WTC11 (cell line): ENCODE measurements at regions not wholly inside any gene's neighbourhood (a gene's known extent, or its start where the extent isn't known, plus 50 kb on each side); places are given as distances from the start of the nearest gene placed in this dataset.

Experiments
- ATAC-seq: fragments of 200-7000 bp; cut with Tn5 transposase; 2 replicates; pipeline ENCODE4 v1.10.0; 2021; ENCODE audit warnings: mild to moderate bottlenecking, moderate library complexity
- CTCF ChIA-PET: fragments of 300-600 bp; sonication (Branson Sonifier 250); formaldehyde crosslinking; loops from one replicate; lab custom pipeline; 2021; ENCODE audit warnings: antibody characterized with exemption; lab: Charles Lee
- POLR2A ChIA-PET: fragments of 350-600 bp; sonication (Branson Sonifier 250); formaldehyde crosslinking; loops from one replicate; lab custom pipeline; 2021; ENCODE audit warnings: antibody characterized with exemption; lab: Charles Lee
- DNase-seq: peaks from one replicate; pipeline ENCODE4 v3.0.0; 2021; ENCODE audit warnings: low spot score
- H3K27ac Mint-ChIP-seq: 2 replicates; pipeline ENCODE4 v1.8.0; 2021; ENCODE audit warnings: mixed read lengths
- H3K27me3 Mint-ChIP-seq: 2 replicates; pipeline ENCODE4 v1.8.0; 2021; ENCODE audit warnings: low read depth, mild to moderate bottlenecking, moderate library complexity, mixed read lengths
- H3K36me3 Mint-ChIP-seq: 2 replicates; pipeline ENCODE4 v1.8.0; 2021; ENCODE audit warnings: mixed read lengths
- H3K4me1 Mint-ChIP-seq: 2 replicates; pipeline ENCODE4 v1.8.0; 2022; ENCODE audit warnings: mixed read lengths
- H3K4me3 Mint-ChIP-seq: 2 replicates; pipeline ENCODE4 v1.8.0; 2021; ENCODE audit warnings: mild to moderate bottlenecking, moderate library complexity, mixed read lengths
- H3K9me3 Mint-ChIP-seq: 2 replicates; pipeline ENCODE4 v1.8.0; 2021; ENCODE audit warnings: mixed read lengths
- ELF4 ChIP-seq: sonication (generic); formaldehyde crosslinking; IDR thresholded peaks from 2 replicates; pipeline ENCODE4 v1.8.1; 2022; ENCODE audit warnings: low read depth, mild to moderate bottlenecking, moderate library complexity, missing genetic modification reagents
- FOXK1 ChIP-seq: sonication (generic); formaldehyde crosslinking; IDR thresholded peaks from 2 replicates; pipeline ENCODE4 v1.8.0; 2022; ENCODE audit warnings: mild to moderate bottlenecking, moderate library complexity, missing genetic modification reagents
- HMGA2 ChIP-seq: fragments of 250-450 bp; sonication (Bioruptor Pico); IDR thresholded peaks from 2 replicates; pipeline ENCODE4 v1.4.0; 2021; ENCODE audit warnings: mild to moderate bottlenecking, moderate library complexity
- MXD4 ChIP-seq: fragments of 250-450 bp; sonication (Bioruptor Pico); IDR thresholded peaks from 2 replicates; pipeline ENCODE4 v1.8.0; 2021; ENCODE audit warnings: mild to moderate bottlenecking, moderate library complexity, borderline replicate concordance
- TP53 ChIP-seq: sonication (generic); formaldehyde crosslinking; IDR thresholded peaks from 2 replicates; pipeline ENCODE4 v1.8.1; 2023; ENCODE audit warnings: mild to moderate bottlenecking, missing genetic modification reagents
- ZNF317 ChIP-seq: sonication (generic); formaldehyde crosslinking; IDR thresholded peaks from 2 replicates; pipeline ENCODE4 v1.8.1; 2023; ENCODE audit warnings: low read depth, mild to moderate bottlenecking, moderate library complexity, missing genetic modification reagents, borderline replicate concordance
- ZNF416 ChIP-seq: fragments of 250-450 bp; sonication (Bioruptor Pico); IDR thresholded peaks from 2 replicates; pipeline ENCODE4 v1.9.0; 2021; ENCODE audit warnings: mild to moderate bottlenecking, inconsistent platforms
- TF ChIP-seq, protein P1 (sequence below): fragments of 250-450 bp; sonication (Bioruptor Pico); conservative IDR thresholded peaks from 2 replicates; pipeline ENCODE4 v1.9.0; 2021; ENCODE audit warnings: mild to moderate bottlenecking
- TF ChIP-seq, protein P2 (sequence below): sonication (generic); formaldehyde crosslinking; IDR thresholded peaks from 2 replicates; pipeline ENCODE4 v1.8.1; 2023; ENCODE audit warnings: mild to moderate bottlenecking, missing genetic modification reagents, moderate library complexity
- TF ChIP-seq, protein P3 (sequence below): sonication (generic); formaldehyde crosslinking; IDR thresholded peaks from 2 replicates; pipeline ENCODE4 v1.8.0; 2023; ENCODE audit warnings: mild to moderate bottlenecking, missing genetic modification reagents
- TF ChIP-seq, protein P4 (sequence below): sonication (generic); formaldehyde crosslinking; IDR thresholded peaks from 2 replicates; pipeline ENCODE4 v1.8.1; 2022; ENCODE audit warnings: low read depth, missing genetic modification reagents, borderline replicate concordance
- TF ChIP-seq, protein P5 (sequence below): sonication (generic); formaldehyde crosslinking; IDR thresholded peaks from 2 replicates; pipeline ENCODE4 v1.8.1; 2023; ENCODE audit warnings: mild to moderate bottlenecking, moderate library complexity, missing genetic modification reagents
- TF ChIP-seq, protein P6 (sequence below): sonication (generic); formaldehyde crosslinking; IDR thresholded peaks from 2 replicates; pipeline ENCODE4 v1.8.1; 2023; ENCODE audit warnings: mild to moderate bottlenecking, missing genetic modification reagents
- TF ChIP-seq, protein P7 (sequence below): sonication (generic); formaldehyde crosslinking; IDR thresholded peaks from 2 replicates; pipeline ENCODE4 v1.8.0; 2022; ENCODE audit warnings: mild to moderate bottlenecking, missing genetic modification reagents

DNA sequence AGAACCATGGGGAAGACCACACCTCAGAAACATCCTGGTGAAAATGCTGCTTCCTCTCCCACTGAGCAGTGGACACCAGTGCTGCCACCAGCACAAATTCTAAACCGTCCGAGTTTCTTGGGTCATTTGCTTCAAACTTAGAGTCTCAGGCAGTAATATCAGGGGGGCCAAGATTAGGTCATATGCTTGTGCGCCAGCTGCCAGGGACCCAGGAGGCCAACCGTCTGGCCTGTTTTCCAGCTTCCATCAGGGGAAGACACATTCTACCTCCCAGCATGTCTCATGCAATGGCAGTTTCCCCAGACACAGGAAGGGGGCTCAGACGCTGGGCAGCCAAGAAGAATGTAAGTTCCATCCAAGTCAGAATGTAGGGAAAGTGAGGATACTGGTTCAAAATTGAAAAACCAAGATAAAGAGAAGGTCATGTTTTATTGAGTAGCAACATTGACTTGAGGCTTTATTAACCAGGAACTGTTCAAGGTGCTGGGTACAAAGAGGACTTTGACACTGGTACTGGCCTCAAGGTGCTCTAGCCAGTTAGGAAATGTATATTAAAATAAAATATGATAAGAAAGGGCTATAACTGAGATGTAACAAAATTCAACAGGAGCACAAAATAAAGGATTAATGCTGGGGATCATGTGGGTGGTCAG, 59.7 kb upstream of the EED start (continued):
- TF ChIP-seq, protein P1, sequence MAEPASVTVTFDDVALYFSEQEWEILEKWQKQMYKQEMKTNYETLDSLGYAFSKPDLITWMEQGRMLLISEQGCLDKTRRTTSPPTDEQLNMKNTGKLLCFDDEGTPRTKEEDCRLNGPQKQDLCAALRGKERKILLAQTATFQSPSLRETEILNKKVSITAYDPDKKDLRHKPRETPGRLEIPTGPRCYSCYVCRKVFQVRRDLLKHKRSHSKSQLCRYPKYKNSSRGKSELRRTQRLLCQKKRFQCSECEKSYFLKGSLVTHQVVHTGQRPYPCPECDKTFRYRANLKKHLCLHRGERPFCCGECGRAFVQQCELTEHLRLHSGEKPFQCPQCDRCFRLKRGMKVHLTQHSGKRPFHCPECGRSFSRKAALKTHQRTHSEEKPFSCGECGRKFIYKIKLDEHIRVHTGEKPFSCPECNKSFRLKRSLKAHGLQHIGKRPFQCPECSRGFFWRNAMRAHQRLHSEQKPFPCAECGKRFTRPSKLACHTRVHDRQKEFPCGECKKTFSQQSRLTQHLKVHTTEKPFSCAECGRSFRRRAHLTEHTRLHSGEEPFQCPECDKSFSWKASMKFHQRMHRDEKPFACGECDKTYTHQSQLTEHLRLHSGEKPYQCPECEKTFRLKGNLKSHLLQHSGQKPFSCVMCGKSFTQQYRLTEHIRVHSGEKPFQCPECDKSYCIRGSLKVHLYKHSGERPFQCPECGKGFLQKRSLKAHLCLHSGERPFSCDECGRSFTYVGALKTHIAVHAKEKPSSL (CRISPR knock-in tag): no peak
- TF ChIP-seq, protein P2, sequence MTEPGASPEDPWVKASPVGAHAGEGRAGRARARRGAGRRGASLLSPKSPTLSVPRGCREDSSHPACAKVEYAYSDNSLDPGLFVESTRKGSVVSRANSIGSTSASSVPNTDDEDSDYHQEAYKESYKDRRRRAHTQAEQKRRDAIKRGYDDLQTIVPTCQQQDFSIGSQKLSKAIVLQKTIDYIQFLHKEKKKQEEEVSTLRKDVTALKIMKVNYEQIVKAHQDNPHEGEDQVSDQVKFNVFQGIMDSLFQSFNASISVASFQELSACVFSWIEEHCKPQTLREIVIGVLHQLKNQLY (CRISPR knock-in tag): no peak
- TF ChIP-seq, protein P3, sequence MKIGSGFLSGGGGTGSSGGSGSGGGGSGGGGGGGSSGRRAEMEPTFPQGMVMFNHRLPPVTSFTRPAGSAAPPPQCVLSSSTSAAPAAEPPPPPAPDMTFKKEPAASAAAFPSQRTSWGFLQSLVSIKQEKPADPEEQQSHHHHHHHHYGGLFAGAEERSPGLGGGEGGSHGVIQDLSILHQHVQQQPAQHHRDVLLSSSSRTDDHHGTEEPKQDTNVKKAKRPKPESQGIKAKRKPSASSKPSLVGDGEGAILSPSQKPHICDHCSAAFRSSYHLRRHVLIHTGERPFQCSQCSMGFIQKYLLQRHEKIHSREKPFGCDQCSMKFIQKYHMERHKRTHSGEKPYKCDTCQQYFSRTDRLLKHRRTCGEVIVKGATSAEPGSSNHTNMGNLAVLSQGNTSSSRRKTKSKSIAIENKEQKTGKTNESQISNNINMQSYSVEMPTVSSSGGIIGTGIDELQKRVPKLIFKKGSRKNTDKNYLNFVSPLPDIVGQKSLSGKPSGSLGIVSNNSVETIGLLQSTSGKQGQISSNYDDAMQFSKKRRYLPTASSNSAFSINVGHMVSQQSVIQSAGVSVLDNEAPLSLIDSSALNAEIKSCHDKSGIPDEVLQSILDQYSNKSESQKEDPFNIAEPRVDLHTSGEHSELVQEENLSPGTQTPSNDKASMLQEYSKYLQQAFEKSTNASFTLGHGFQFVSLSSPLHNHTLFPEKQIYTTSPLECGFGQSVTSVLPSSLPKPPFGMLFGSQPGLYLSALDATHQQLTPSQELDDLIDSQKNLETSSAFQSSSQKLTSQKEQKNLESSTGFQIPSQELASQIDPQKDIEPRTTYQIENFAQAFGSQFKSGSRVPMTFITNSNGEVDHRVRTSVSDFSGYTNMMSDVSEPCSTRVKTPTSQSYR (CRISPR knock-in tag): no peak
- no peak for TF ChIP-seq HMGA2 (CRISPR knock-in tag)

DNA sequence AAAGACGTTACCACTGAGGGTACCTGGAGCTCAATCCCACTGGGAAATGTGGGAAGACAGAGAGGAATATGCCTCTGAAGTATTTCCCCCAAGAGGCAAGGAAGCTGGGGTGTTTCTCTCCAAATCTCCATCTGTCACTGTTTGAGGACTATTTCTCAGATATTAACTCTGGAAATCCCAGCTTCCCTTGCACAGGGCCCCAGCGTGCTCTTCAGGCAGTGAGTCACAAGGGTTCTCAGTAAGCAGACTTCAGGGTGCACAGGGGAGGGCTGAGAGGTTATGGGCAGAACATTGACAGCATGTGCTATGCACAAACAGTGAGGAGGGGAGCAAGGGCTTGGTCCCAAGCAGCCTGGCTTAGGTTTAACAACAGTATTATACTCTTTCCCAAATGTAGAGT, 60.9 kb upstream of the EED start:
- H3K9me3 Mint-ChIP-seq: no peaks in the 10 kb centered on the region
- POLR2A ChIA-PET: no interaction called here
- TF ChIP-seq MXD4: no peak
- TF ChIP-seq, protein P4, sequence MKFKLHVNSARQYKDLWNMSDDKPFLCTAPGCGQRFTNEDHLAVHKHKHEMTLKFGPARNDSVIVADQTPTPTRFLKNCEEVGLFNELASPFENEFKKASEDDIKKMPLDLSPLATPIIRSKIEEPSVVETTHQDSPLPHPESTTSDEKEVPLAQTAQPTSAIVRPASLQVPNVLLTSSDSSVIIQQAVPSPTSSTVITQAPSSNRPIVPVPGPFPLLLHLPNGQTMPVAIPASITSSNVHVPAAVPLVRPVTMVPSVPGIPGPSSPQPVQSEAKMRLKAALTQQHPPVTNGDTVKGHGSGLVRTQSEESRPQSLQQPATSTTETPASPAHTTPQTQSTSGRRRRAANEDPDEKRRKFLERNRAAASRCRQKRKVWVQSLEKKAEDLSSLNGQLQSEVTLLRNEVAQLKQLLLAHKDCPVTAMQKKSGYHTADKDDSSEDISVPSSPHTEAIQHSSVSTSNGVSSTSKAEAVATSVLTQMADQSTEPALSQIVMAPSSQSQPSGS (CRISPR knock-in tag): no peak
- TF ChIP-seq, protein P5, sequence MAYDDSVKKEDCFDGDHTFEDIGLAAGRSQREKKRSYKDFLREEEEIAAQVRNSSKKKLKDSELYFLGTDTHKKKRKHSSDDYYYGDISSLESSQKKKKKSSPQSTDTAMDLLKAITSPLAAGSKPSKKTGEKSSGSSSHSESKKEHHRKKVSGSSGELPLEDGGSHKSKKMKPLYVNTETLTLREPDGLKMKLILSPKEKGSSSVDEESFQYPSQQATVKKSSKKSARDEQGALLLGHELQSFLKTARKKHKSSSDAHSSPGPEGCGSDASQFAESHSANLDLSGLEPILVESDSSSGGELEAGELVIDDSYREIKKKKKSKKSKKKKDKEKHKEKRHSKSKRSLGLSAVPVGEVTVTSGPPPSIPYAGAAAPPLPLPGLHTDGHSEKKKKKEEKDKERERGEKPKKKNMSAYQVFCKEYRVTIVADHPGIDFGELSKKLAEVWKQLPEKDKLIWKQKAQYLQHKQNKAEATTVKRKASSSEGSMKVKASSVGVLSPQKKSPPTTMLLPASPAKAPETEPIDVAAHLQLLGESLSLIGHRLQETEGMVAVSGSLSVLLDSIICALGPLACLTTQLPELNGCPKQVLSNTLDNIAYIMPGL (CRISPR knock-in tag): no peak
- TF ChIP-seq ZNF317 (CRISPR knock-in tag): no peak
- TF ChIP-seq, protein P6, sequence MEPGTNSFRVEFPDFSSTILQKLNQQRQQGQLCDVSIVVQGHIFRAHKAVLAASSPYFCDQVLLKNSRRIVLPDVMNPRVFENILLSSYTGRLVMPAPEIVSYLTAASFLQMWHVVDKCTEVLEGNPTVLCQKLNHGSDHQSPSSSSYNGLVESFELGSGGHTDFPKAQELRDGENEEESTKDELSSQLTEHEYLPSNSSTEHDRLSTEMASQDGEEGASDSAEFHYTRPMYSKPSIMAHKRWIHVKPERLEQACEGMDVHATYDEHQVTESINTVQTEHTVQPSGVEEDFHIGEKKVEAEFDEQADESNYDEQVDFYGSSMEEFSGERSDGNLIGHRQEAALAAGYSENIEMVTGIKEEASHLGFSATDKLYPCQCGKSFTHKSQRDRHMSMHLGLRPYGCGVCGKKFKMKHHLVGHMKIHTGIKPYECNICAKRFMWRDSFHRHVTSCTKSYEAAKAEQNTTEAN (CRISPR knock-in tag): no peak
- TF ChIP-seq FOXK1: no peak
- TF ChIP-seq ZNF416 (CRISPR knock-in tag): no peak
- TF ChIP-seq ELF4: no peak
- TF ChIP-seq TP53 (CRISPR knock-in tag): no peak
- TF ChIP-seq, protein P7, sequence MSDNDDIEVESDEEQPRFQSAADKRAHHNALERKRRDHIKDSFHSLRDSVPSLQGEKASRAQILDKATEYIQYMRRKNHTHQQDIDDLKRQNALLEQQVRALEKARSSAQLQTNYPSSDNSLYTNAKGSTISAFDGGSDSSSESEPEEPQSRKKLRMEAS: no peak
- TF ChIP-seq, all 79 proteins: peak for 0
- CTCF ChIA-PET: no interaction called here
- Mint-ChIP-seq H3K27me3 (no peaks in the 10 kb centered on the region), H3K36me3 (no peaks in the 10 kb centered on the region), H3K27ac (no peak overlapping the region), H3K4me1 (no peaks in the 10 kb centered on the region), H3K4me3 (no peak overlapping the region)
- no peak for ATAC-seq
- DNase-seq: no peak
